SK-N-MC (cell line): ENCODE measurements at regions not wholly inside any gene's neighbourhood (a gene's known extent, or its start where the extent isn't known, plus 50 kb on each side); places are given as distances from the start of the nearest gene placed in this dataset.

Source experiments
- FOXP2 ChIP-seq: optimal IDR thresholded peaks from 2 replicates; pipeline ENCODE3; 2011; ENCODE audit warnings: mild to moderate bottlenecking, moderate library complexity; ENCODE audit not compliant: insufficient read depth; ENCODE audit errors: extremely low read length, control extremely low read depth
- POLR2AphosphoS5 ChIP-seq: IDR thresholded peaks from 2 replicates; pipeline ENCODE4 v1.6.1; 2012; ENCODE audit warnings: mild to moderate bottlenecking, low read depth, low read length, borderline replicate concordance

DNA sequence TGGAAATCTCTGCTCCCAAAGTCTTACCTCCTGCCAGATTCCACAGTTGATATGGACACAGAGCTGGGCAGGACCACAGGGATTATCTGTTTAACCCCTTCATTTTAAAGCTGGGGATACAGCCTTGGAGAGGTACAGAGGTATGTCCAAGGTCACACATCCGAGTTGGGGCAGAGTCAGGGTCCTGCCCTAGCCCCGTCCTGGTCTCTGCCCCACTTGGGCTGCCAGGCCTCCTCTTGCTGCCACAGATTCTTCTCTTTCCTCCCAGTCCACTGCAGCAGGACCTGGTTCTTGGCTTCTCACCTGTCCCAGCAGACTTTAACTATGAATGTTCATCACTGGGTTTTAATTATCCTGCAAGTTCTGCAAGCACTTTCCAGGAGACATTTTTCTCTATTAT lies 258.3 kb downstream of the MATN1 start:
- no peak for TF ChIP-seq POLR2AphosphoS5
- TF ChIP-seq FOXP2 = no peak
